Gastrocnemius medialis (tissue), 4 donors: ENCODE measurements at regions not wholly inside any gene's neighbourhood (a gene's known extent, or its start where the extent isn't known, plus 50 kb on each side); places are given as distances from the start of the nearest gene placed in this dataset.

ENCODE experiments used
- CTCF ChIP-seq, 5 experiments: fragments of 450-650 bp in 3 of 5; fragments of 200-600 bp in 2 of 5; sonication (generic) in 2 of 5; IDR thresholded peaks in 4 of 5; conservative IDR thresholded peaks in 1 of 5; 1 replicate in 4 of 5; 2 replicates in 1 of 5; pipeline ENCODE4 v1.5.1; 2016 to 2019; ENCODE audit warnings: antibody characterized with exemption in 5 of 5, mild to moderate bottlenecking in 3 of 5, moderate library complexity in 3 of 5
- POLR2A ChIP-seq, 2 donors: fragments of 450-650 bp; IDR thresholded peaks; one replicate each; pipeline ENCODE4 v1.6.1; 2017; ENCODE audit warnings: antibody characterized with exemption in 2 of 2, mild to moderate bottlenecking in 2 of 2, moderate library complexity in 2 of 2

GRCh38 chr3:104005815-104006214 lies 1360.9 kb upstream of the ALCAM start:
- no peak for TF ChIP-seq POLR2A (IDR thresholded peaks at IDR 0.05)
- TF ChIP-seq CTCF (IDR thresholded peaks at IDR 0.05 in 4 of 5, conservative IDR thresholded peaks at IDR 0.05 in 1 of 5): no peak
